HG03135 (cell line): ENCODE measurements at regions not wholly inside any gene's neighbourhood (a gene's known extent, or its start where the extent isn't known, plus 50 kb on each side); places are given as distances from the start of the nearest gene placed in this dataset.

Source experiments
- ATAC-seq: cut with Tn5 transposase; IDR thresholded peaks from one replicate; pipeline ENCODE4 v1.9.1; 2021; ENCODE audit warnings: mild to moderate bottlenecking, moderate library complexity; ENCODE audit not compliant: unreplicated experiment

DNA sequence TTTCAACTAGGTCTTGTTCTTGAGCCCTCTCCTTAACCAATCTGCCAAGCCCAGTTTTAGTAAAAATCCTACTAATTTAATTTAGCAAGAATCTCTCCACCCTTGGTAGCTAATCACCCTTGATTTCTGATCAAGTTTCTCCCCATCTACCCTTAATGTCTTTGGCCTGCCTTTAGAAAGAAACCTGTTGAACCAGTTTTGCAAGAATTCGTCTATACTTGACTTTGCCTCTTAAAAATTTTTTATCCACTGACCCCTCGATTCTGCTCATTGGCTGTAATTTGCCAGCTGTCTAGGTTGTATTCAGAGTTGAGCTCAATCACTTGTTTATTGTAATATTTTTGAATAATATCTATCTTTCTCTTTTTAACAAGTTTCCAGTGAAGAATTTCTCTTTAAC is 1138.5 kb downstream of the CDH11 start:
- no peak for ATAC-seq

DNA sequence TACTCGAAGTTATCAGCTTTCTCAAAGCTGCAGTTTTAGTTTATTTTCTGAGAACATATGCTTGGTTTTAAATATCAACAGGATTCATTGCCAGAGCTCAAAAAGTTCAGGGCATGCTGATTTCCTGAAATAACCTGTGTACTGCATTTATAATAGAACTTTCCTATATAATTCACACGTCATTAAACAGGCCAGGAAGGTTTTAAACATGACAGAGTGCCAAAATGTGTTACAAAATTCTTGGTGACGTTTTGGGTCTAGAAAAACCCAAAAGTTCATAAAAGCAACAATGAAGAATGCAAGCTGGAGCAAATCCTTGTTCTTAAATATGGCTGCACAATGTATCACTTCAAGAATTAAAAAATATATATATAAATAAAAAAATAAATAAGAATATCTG is 1139.1 kb downstream of the CDH11 start:
- no peak for ATAC-seq

DNA sequence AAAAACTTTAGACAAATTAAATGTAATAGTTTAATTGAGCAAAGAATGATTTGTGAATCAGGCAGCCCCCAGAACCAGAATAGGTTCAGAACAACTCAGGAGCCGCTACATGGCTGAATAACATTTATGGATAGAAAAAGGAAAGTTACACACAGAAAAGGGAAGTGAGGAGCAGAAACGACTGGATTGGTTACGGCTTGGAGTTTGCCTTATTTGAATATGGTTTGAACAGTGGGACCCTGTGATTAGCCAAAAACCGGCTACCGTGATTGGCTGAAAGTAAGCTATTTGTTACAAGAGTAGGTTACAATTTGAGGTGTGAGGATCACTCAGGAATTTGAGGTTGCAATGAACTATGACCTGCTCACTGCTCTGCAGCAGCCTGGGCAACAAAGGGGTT is 1139.8 kb downstream of the CDH11 start:
- ATAC-seq, result no peak

DNA sequence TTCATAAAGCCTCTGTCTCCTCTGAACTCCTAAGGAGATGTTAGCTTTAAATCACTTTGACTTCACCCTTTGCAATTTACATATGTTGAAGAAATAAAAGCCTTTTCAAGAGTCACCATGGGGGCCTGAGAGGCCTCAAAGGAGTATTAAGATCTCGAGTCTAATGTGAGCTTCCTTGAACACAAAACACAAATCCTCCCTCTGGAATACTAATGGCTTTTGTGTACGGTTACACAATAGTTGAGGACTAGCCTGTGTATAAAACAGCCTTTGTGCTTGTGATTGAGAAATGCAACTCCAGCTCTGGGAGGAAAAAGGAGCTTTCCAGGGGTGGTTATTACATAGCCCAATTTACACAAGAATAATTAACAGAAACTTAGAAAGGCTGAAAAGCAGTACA is 1140.2 kb downstream of the CDH11 start:
- ATAC-seq, result no peak

DNA sequence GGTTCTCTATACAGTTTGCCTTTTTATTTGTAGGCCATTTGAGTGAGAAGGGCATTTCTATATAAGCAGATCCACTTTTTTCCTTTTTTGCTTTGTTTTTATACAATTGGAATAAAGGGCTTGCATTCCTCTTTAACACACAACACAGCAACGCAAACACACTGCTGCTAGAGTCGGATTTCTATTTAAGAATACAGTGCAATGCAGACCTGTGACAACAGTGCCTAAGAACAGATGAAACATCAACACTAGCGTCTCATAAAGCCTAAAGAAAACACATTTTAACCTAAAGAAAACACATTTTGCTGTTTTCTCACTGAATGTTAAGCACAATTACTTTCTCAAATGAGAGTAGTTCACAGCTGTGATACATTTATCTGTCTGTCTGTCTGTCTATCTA is 1141.1 kb downstream of the CDH11 start:
- ATAC-seq, result no peak

DNA sequence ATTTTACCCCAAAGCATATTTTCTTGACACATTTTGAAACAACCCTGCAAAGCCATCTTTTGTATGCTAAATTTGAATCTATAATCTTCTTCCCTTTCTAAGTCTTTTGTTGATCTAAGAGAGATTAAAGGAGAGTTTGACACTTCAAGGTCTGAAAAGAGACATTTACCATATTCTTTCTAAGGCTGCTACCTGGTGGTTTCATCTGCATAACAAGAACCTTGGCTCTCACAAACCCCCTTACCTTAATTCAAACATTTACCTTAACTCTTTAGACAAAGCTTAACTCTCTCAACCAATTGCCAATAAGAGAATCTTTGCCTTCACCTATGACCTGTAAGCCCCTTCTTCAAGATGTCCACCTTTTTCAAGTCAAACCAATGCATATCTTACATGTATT is 1143.6 kb downstream of the CDH11 start:
- ATAC-seq, result no peak

DNA sequence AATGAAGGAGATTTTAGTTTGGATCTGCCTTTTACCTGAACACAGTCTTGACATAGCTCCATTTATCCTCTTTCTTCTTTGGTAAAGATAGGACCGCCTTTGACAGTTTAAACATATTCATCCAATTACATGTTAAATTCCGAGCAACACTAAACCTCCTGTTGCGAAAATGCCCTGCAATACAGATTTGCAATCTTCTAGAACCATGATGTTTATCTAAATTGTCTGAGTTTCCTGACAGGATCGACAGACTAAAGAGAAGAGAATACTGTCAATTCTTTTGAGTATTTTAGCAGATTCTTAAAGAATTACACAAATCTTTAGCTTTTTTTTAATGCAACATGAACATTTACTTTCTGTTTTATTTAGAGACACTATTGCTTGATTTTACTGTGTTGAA is 1145.5 kb downstream of the CDH11 start:
- no peak for ATAC-seq

DNA sequence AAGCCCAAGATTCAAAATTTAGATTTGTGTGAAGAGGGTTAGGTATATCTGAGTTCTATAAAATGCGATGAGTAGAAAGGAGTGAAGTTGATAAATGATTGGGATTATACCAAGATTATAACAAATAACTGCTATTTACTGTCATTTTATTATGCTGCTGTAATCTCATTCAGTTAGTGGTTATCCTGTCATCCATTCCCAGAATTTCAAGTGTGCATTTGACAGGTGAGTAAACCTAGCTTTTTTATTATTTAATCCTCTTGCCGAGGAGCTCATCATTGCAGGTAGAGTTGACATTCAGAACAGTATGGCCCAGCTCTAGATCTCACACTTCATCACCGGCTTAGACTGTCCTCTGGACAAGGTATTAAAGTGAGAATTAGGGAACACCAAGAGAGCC is 1146.2 kb downstream of the CDH11 start:
- no peak for ATAC-seq

DNA sequence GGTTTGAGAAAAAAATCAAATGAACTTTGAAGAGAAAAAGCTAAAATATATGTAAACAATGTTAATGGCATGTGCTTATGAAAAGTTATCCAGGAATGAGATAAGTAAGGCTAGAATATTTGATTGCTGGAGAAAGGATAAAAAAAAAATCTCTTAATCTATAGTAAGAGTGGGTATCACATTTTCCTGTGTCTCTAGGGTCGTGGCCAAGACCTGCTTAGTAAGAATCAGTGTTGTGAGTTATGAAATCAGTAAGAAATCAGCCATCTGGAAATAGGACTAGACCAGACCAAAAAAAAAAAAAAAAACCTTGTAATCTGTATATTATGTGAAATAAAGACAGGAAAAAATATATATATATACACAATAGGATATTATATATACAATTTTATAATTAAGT is 1153.9 kb downstream of the CDH11 start:
- no peak for ATAC-seq

DNA sequence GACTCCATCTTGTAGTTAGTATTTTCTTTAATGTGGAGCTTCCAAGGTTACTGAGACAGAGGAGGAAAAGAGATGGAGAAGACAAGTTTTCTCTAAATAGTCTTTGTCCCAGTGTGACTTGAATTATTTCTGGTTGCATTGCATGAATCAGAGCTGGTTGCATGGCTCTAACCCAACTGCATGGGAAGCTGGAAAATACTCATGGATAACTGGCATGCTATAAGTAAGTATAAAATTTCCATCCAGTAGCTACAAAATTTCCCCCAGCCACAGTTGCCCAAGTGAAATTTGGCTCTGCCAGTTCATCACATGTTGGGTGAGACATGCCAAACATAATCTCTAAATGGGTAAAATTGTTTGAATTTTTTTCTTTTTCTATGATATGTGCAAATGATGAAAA is 1161.5 kb downstream of the CDH11 start:
- no peak for ATAC-seq

DNA sequence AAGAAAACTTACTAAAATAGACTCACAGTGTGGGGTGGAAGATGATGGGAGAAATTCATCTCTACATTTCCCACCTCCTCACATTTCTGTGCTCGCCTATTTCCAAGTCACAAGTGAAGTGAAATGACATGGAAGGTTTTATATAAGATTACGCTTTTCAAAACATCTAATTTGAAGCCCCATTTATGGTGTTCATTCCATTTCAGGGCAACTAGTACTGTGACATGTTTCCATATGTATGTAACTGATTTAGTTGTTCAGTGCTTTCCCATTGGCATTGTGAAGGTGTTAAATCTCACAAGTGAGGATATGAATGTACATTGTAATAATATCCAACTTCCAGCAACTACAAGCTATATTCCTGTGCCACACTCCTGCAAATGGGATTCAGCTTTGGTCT is 1174.8 kb downstream of the CDH11 start:
- no peak for ATAC-seq

DNA sequence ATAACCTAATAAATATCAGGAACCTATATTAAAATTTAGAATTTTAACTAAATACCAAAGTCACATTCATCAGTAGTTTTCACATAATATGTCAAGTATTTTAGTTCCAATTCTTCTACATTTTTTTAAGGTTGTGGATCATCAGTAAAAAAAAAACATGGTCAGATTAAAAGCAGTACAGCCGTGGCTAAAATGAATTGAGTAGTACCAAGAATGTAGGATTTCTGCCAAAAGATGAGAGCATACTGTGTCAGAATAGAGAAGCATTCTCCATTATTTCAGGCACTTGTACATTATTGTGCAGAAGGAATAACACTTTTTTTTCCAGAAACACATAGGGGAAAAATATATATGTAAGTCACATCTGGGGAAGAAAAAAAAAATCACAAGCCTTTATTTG is 1176.1 kb downstream of the CDH11 start:
- ATAC-seq, result no peak

DNA sequence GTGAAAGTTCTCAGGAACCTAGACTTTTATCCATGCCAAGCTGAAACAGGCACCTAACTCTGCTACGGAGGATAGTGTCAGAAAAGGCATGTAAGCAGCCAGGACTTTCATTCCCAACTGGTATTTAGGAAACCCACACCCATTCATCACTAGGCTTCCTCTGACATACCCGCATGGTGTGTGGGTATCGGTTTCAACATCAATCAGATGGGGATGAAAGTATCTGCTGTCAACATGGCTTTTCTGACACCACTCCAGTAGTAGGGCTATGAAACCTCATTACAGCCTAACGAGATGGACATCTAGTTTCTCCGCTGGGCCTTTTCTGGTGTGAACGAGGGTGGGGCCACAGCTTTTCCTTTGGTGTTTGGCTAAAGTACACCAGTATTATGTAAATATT is 1178.3 kb downstream of the CDH11 start:
- ATAC-seq, result no peak

DNA sequence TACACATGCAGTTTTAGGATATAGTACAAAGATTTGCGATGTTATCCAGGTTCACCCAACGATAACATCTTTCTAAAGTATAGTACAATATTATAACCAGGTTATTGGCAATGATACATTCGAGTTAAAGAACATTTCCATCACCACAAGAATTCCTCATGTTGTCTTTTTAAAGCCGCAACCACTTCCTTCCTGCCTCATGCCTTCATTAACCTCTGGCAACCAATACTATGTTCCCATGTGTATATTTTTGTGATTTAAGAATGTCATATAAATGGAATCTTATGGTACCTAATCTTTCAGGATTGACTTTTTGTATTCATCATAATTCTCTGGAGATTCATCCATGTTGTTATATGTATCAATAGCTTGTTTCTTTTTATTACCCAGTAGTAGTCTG is 1183.2 kb downstream of the CDH11 start:
- no peak for ATAC-seq

DNA sequence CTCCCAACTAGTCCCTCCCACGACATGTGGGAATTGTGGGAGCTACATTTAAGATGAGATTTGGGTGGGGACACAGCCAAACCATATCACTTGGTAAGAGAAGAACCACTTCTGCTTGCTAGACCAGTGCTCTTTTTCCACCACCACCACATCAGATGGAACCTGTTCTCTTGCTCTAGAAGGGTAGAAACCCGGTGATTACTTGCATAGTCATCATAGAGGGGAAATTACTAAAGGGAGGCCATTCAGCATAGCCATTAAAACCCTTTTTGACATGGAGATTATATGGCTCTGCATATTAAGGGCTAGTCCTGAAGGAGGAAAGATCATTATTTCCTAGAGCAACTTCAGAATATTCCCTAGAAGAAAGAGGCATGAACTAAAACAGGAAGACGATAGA is 1188.0 kb downstream of the CDH11 start:
- no peak for ATAC-seq

DNA sequence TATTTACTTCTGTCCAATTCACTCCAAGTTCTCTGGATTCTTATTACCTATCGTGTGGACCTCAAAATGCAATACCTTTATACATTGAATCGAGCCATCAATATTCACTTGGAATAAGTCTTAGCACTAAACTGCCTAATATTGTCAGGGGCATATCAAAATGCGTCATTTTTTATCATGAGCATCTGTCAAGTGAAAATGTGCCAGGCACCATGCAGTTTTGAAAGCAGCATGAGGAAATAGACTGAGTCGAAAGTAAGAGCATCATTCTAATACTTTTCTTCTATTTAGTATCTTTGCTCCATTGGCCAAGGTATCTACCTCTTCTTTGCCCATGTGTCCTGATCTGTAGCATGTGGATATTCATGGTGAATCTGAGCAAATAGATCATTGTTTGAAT is 1193.4 kb downstream of the CDH11 start:
- no peak for ATAC-seq

DNA sequence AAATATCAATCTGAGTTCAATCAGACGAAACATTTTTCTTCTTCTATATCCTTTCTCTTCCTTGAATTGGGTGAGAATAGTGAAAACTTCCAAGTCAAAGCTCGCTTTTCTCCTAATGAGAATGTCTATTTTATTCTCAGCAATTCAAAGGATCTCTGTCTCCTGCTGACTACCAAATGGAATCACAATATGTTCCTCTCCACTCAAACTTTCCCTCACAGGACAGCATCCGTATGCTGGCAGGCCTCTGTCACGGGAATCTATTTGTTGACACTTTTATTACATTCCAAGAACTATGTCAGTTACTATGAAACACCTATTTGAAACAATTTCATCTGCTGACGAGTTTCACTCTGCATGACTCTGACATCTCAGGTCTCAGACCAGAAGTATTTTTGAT is 1196.6 kb downstream of the CDH11 start:
- ATAC-seq, result no peak

DNA sequence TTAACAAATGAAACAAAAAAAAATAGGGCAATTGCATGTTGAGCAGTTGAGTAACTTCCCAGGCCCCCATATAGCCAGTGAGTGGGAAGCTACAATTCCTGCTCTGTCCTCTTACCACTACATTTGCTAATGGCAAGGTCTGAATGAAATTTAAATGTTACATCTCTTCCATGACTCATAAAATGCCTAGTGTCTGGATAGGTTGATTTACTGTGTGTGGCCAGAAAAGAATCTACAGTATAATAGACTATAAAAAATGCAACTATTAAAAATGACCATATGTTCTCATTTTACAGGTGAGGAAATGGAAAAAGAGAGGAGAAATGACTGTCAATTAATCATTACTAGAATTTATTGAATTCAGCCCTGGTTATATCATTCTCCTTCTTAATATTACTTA is 1199.3 kb downstream of the CDH11 start:
- no peak for ATAC-seq

DNA sequence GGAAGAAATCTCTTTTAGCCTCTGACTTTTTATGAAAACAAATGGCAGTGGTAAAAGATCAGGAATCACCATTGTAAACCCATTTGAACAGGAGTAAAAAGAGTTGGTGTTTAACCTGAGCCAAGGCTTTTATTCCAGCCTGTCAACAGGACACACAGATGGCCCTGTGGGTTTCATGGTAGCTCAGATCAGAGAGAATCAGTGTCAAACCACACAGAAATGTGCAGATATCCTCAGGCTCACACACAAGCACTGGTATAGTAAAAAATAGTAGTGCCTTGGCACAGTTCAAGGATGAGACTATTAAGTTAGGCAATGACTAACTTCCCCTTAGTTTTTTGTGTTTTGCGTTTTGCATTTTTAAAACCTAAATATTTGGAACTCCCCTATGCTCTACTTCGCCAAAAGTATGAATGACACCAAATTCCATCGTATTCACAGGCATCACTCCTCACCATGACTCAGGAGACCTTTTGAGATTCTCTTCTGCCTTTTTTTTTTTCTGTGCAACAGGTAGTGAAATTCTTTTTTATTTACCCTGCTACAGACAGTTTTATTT is 1200.0 kb downstream of the CDH11 start:
- ATAC-seq, result no peak

DNA sequence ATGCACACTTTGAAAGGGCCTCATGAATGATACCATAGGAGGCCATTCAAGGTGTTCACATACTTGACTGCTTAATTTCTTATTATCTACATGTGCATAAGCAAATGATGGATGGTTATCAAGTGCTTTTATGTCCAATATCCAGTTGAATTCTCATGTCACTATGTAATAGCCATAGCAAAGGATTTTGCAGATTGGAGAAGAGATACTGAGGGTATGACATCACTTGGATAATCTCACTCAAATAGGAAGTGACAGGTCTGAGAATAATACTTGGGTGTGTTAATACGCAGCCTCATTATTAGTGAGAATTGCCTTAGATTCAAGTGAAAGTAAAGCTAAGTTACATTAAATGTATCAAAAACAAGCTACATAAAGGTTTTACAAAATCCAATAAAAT is 1208.6 kb downstream of the CDH11 start:
- no peak for ATAC-seq

DNA sequence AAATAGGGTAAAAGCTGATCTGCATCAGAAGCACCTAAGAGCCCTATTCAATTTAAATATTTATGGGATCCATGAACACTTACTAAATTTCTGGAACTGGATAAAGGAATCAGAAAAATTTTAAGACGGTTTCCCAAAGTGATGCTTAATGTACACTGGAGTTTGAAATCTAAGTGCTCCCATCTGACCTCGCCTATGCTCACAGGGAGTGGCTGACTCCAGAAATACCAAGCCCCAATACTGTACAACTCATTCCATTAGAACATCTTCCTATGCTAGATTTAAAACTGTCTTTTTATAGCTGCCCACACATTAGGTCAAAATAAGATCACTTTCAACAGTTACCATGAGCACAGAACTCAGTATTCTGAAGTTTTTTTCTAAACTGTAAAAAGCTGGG is 1214.6 kb downstream of the CDH11 start:
- no peak for ATAC-seq

DNA sequence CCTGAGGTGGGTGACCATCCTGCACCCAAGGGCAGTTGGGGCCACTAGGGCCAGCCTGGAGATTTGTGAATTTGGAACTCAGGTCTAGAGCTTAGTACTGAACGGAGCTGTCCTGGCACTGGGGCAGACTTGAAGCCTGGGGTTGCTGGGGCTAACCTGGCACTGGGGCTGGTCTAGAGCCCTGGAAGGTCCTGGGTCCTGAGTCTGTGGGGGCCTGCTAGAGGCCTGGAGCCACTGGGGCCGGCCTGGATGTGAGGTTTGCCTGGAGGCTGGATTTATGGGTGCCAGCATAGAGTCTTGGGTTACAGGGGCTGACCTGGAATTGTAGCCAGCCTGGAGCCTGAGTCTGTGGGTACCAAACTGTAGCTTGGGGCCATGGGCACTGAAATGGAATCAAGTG is 1216.9 kb downstream of the CDH11 start:
- ATAC-seq, result no peak

DNA sequence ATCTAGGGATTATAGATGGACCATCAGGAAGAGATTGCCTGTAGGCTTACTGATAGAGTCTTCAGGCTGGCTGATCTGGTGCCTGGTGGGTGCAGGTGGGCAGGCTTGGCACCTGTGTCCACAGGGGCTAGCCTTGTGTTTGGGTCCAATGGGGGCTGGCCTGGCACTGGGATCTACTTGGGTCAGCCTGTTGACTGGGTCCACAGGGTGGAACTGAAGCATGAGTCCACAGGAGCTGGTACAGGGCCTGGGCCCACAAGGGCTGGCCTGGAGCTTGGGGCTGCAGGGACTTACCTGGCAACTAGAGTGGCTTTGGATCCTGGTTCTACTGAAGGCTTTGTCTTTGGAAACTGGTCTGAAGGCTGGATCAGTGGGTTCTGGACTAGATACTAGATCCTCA is 1217.7 kb downstream of the CDH11 start:
- ATAC-seq, result no peak
